ENCODE measurements at regions not wholly inside any gene's neighbourhood (a gene's known extent, or its start where the extent isn't known, plus 50 kb on each side); places are given as distances from the start of the nearest gene placed in this dataset.

DNA sequence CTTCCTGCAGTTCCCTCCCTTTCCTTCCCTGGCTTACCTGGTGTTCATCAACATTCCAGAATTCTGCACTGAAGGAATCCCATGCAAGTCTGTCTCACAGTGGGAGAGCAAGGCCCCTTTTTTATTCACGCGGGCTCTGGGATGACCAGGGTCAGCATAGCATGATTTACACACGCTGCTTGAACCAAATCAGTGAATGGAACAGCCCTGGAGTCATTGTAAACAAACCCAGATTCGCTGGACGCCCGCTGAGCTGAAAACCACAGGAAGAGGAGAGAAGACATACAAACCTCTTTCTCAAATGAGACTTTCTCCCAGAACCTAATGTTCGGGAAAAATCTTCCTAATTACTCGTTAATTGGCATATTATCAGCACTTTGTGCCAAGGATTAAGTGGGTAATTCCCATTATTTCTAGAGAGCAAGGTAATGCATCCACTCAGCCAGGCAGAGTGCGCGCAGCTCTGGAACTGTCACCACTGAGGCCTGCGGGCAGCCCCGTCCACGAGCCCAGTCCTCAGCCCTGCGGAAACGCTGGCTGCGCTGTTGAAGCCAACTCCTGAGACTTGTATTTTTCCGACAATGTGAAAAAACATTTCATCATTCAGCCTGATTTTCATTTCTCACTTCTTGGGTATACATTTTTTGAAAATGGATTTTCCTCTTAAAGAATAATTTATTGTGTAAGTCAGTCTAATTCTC lies 140.0 kb downstream of the ETS2 start:
- H4K20me1 ChIP-seq (ENCODE audit: insufficient read depth, low read length), result no peaks in the 10 kb centered on the region
- H3K9me3 ChIP-seq (ENCODE audit: low read depth, low read length), result no peaks in the 10 kb centered on the region
- peak overlapping the region; percentile 41 for H2AFZ ChIP-seq (ENCODE audit: low read length)
- no peak for TF ChIP-seq CTCF (IDR thresholded peaks at IDR 0.05; ENCODE audit: extremely low read depth, low read depth, low read length)
- H3K4me2 ChIP-seq (ENCODE audit: insufficient read depth, low read length), result no peak overlapping the region
- H3K36me3 ChIP-seq (ENCODE audit: insufficient read depth, low read length), result no peaks in the 10 kb centered on the region
- peaks cover 12% of the 10 kb centered on the region for H3K27me3 ChIP-seq (ENCODE audit: insufficient read depth, low read length)
- H3K79me2 ChIP-seq (ENCODE audit: insufficient read depth, low read length), result no peaks in the 10 kb centered on the region
- DNase-seq (ENCODE audit: insufficient read length, low spot score, missing footprints), result no peak
- H3K4me1 ChIP-seq (ENCODE audit: insufficient read depth, low read length), result peaks cover 8% of the 10 kb centered on the region
- no peak overlapping the region for H3K27ac ChIP-seq (ENCODE audit: low read depth, low read length)
- H3K4me3 ChIP-seq (ENCODE audit: insufficient read depth, low read length), result no peak overlapping the region

DNA sequence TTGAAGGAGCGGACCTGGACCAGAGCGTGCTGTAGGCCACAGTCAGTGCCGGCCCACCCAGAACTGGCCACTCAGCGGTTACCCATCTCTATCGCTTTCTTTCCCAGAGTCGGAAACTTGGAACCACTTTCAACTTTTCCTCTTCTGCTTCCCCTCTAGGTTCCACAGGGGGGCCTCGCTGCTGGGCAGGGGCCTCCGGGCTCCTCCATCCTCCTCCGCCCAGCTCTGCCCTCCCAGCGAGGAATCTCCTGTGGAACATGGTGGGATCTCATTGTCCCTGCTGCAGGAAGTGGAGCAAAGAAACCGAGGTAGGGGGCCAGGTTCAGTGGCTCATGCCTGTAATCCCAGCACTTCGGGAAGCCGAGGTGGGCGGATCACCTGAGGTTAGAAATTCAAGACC lies 139.2 kb downstream of the ETS2 start:
- DNase-seq (ENCODE audit: insufficient read length, low spot score, missing footprints), result no peak
- no peaks in the 10 kb centered on the region for H3K79me2 ChIP-seq (ENCODE audit: insufficient read depth, low read length)
- H3K4me3 ChIP-seq (ENCODE audit: insufficient read depth, low read length), result no peak overlapping the region
- H3K9me3 ChIP-seq (ENCODE audit: low read depth, low read length), result no peaks in the 10 kb centered on the region
- H3K36me3 ChIP-seq (ENCODE audit: insufficient read depth, low read length), result no peaks in the 10 kb centered on the region
- H3K4me2 ChIP-seq (ENCODE audit: insufficient read depth, low read length), result no peak overlapping the region
- peaks cover 3% of the 10 kb centered on the region for H3K4me1 ChIP-seq (ENCODE audit: insufficient read depth, low read length)
- no peaks in the 10 kb centered on the region for H4K20me1 ChIP-seq (ENCODE audit: insufficient read depth, low read length)
- no peak for TF ChIP-seq CTCF (IDR thresholded peaks at IDR 0.05; ENCODE audit: extremely low read depth, low read depth, low read length)
- H2AFZ ChIP-seq (ENCODE audit: low read length), result no peak overlapping the region
- H3K27ac ChIP-seq (ENCODE audit: low read depth, low read length), result no peak overlapping the region
- H3K27me3 ChIP-seq (ENCODE audit: insufficient read depth, low read length), result peaks cover 12% of the 10 kb centered on the region

DNA sequence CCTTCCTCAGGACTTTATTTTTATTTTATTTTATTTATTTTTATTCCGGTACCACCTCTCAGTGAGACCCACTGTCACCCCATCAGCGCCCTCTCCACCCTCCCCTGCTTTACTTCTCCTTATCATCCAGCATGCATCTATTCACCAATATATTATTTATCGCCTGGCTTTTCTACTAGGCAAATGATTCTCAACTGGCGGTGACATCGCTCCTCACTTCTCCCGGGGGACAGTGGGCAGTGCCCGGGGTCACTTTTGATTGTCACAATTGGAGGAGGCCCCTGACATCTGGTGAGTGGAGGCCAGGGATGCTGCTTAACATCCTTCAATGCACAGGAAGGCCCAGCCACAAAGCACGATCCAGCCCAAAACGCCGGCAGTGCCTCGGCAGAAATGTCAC lies 138.7 kb downstream of the ETS2 start:
- no peaks in the 10 kb centered on the region for H3K79me2 ChIP-seq (ENCODE audit: insufficient read depth, low read length)
- H2AFZ ChIP-seq (ENCODE audit: low read length), result no peak overlapping the region
- no peaks in the 10 kb centered on the region for H3K36me3 ChIP-seq (ENCODE audit: insufficient read depth, low read length)
- DNase-seq (ENCODE audit: insufficient read length, low spot score, missing footprints), result no peak
- peaks cover 3% of the 10 kb centered on the region for H3K4me1 ChIP-seq (ENCODE audit: insufficient read depth, low read length)
- no peak overlapping the region for H3K4me3 ChIP-seq (ENCODE audit: insufficient read depth, low read length)
- TF ChIP-seq CTCF (IDR thresholded peaks at IDR 0.05; ENCODE audit: extremely low read depth, low read depth, low read length), result no peak
- H3K27ac ChIP-seq (ENCODE audit: low read depth, low read length), result no peak overlapping the region
- H3K9me3 ChIP-seq (ENCODE audit: low read depth, low read length), result no peaks in the 10 kb centered on the region
- H4K20me1 ChIP-seq (ENCODE audit: insufficient read depth, low read length), result no peaks in the 10 kb centered on the region
- no peak overlapping the region for H3K4me2 ChIP-seq (ENCODE audit: insufficient read depth, low read length)
- H3K27me3 ChIP-seq (ENCODE audit: insufficient read depth, low read length), result peaks cover 12% of the 10 kb centered on the region

- no peak for TF ChIP-seq CTCF (IDR thresholded peaks at IDR 0.05; ENCODE audit: extremely low read depth, low read depth, low read length)
- Histone ChIP-seq H3K79me2 (ENCODE audit: insufficient read depth, low read length) (no peaks in the 10 kb centered on the region), H3K27me3 (ENCODE audit: insufficient read depth, low read length) (peaks cover 12% of the 10 kb centered on the region), H3K27ac (ENCODE audit: low read depth, low read length) (no peak overlapping the region), H3K4me3 (ENCODE audit: insufficient read depth, low read length) (no peak overlapping the region), H3K4me2 (ENCODE audit: insufficient read depth, low read length) (no peak overlapping the region), H3K36me3 (ENCODE audit: insufficient read depth, low read length) (no peaks in the 10 kb centered on the region), H3K4me1 (ENCODE audit: insufficient read depth, low read length) (no peaks in the 10 kb centered on the region), H2AFZ (ENCODE audit: low read length) (no peak overlapping the region), H3K9me3 (ENCODE audit: low read depth, low read length) (no peaks in the 10 kb centered on the region), H4K20me1 (ENCODE audit: insufficient read depth, low read length) (no peaks in the 10 kb centered on the region)
- DNase-seq (ENCODE audit: insufficient read length, low spot score, missing footprints), result no peak
Measured at GRCh38 chr21:38942748-38943211, 137.1 kb downstream of the ETS2 start.
